Mesodermal cell (in vitro differentiated cells): ENCODE measurements at regions not wholly inside any gene's neighbourhood (a gene's known extent, or its start where the extent isn't known, plus 50 kb on each side); places are given as distances from the start of the nearest gene placed in this dataset.

Experiments used
- H3K27ac ChIP-seq: 2 replicates; pipeline ENCODE4 v1.7.0; 2013; ENCODE audit warnings: mild to moderate bottlenecking, low read depth, low read length, moderate library complexity; ENCODE audit not compliant: severe bottlenecking
- H3K36me3 ChIP-seq: 2 replicates; pipeline ENCODE4 v1.7.1; 2013; ENCODE audit warnings: mild to moderate bottlenecking, low read length, moderate library complexity; ENCODE audit not compliant: control insufficient read depth, insufficient read depth
- H3K4me1 ChIP-seq: one replicate; pipeline ENCODE4 v1.7.1; 2013; ENCODE audit warnings: mild to moderate bottlenecking, low read length; ENCODE audit not compliant: insufficient read depth, control insufficient read depth, poor library complexity, severe bottlenecking
- H3K4me3 ChIP-seq: 2 replicates; pipeline ENCODE4 v1.7.0; 2013; ENCODE audit warnings: low read length, control low read depth, mild to moderate bottlenecking; ENCODE audit not compliant: insufficient read depth, poor library complexity, severe bottlenecking; ENCODE audit errors: extremely low read depth
- H3K9me3 ChIP-seq: 2 replicates; pipeline ENCODE4 v1.7.1; 2013; ENCODE audit warnings: mild to moderate bottlenecking, low read length, moderate library complexity; ENCODE audit not compliant: control insufficient read depth
- WGBS, 2 experiments: methylation state at CpG; one replicate each; pipeline ENCODE4 v1.1.5; 2013; ENCODE audit warnings: missing lambda C conversion rate in 2 of 2; ENCODE audit not compliant: insufficient coverage in 2 of 2; 5-methylcytosine and 5-hydroxymethylcytosine counted together

- 100% methylated on average over 1 of the region's 2 CpGs for WGBS, 2 experiments
- H3K27ac ChIP-seq: no peak overlapping the region
- no peaks in the 10 kb centered on the region for H3K4me1 ChIP-seq
- H3K4me3 ChIP-seq: no peak overlapping the region
- H3K36me3 ChIP-seq: no peaks in the 10 kb centered on the region
- peaks cover 3% of the 10 kb centered on the region for H3K9me3 ChIP-seq
Measured at GRCh38 chr4:147025042-147025441, 79.4 kb upstream of the TTC29 start.

DNA sequence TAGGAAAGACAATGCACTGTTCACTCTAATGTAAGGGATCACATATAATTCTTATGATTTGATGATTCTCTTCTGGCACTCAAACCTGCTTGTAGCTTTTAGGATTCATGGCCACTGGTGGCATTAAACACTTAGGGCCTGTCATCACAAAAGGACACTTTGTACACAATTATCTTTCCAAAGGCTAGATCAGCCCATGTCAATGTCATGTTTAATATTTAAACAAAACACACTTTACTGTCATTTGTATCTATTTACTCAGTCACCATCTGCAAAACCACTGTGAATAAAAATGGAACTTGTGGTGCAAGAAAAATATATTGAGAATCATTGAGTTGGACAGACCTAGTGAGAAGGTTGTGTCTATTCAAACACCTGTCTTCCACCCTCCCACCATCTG is 83.6 kb upstream of the TTC29 start:
- H3K4me1 ChIP-seq: no peaks in the 10 kb centered on the region
- no peaks in the 10 kb centered on the region for H3K9me3 ChIP-seq
- H3K27ac ChIP-seq: no peak overlapping the region
- H3K4me3 ChIP-seq: no peak overlapping the region
- H3K36me3 ChIP-seq: no peaks in the 10 kb centered on the region

GRCh38 chr4:147034372-147034771 is 88.7 kb upstream of the TTC29 start:
- Histone ChIP-seq H3K4me3 (no peak overlapping the region), H3K4me1 (no peaks in the 10 kb centered on the region), H3K9me3 (no peaks in the 10 kb centered on the region), H3K36me3 (no peaks in the 10 kb centered on the region), H3K27ac (no peak overlapping the region)
- WGBS, 2 experiments: no CpG with 5 or more reads among the region's 1 CpG

DNA sequence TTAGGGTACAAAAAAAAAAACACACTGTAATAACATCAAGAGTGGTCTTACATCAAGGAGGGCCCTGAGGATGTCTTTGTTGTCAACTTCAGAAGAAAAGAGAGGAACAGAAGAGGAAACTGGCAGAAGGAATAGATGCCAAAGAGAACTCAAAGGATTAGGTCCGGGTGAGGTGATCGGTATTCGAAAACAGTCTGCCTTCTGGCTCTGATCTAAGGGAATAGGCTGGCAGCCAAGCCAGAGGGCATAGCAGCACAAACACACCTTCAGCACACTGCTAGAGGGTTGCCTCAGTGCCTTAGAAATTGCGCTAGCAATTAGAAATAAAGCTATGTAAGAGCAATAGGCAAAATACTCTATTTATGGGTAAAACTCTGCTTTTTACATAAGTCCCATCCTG is 91.4 kb upstream of the TTC29 start:
- H3K9me3 ChIP-seq: no peaks in the 10 kb centered on the region
- H3K27ac ChIP-seq: no peak overlapping the region
- H3K36me3 ChIP-seq: no peaks in the 10 kb centered on the region
- no peak overlapping the region for H3K4me3 ChIP-seq
- no peaks in the 10 kb centered on the region for H3K4me1 ChIP-seq
- 85 to 95% methylated on average over 3 to 4 of the region's 4 CpGs for WGBS, 2 experiments

DNA sequence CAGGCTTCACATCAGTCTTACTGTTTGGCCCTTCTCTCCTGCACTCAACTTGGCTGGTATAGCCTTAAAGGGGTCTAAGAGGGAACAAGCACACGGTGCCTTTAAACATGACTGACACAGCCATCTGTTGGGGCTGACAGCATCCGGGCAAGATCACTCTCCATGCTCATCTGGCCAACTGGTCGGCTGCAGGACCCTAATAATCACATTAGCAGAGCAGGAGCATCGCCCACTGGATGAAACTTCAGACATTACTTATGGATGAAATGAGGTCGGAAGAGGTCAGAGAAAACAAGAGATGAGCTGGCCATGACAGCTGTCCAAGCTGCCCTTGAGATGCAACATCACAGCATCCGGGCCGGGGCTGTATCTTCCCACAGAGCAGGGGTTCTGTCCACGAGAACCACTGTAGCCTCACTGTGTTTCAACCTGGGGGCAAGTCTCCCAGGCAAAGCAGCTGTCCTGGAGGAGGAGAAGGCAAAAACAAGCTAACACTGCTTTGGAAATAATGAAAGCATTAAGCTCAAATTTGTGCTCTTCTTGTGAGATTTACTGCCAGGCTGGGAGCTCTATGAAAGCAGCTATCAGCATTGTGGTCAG is 94.4 kb upstream of the TTC29 start:
- Histone ChIP-seq H3K36me3 (no peaks in the 10 kb centered on the region), H3K27ac (no peak overlapping the region), H3K9me3 (no peaks in the 10 kb centered on the region), H3K4me1 (no peaks in the 10 kb centered on the region), H3K4me3 (no peak overlapping the region)
- 89 to 94% methylated on average over 7 to 8 of the region's 8 CpGs for WGBS, 2 experiments

DNA sequence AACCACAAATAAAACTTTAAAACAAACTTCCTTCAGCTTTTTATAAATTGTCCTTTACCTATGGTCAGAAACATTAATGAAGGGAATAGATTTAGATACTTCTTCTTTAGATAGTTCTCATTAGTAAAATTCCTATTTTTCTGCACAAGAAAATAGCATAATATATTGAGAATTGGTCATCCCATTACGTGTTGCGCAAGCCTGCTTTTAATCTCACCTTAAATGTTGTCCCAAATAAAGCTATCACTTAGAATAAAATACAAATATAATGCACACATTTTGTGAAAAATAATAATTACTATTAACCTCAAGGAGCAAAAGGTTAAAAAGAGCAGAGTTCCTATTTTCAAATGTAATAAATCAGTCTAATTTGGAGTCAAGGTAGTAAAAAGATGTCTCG is 95.2 kb upstream of the TTC29 start:
- WGBS, 2 experiments: no CpG with 5 or more reads among the region's 3 CpGs
- H3K4me1 ChIP-seq: no peaks in the 10 kb centered on the region
- H3K4me3 ChIP-seq: no peak overlapping the region
- H3K27ac ChIP-seq: no peak overlapping the region
- H3K36me3 ChIP-seq: no peaks in the 10 kb centered on the region
- no peaks in the 10 kb centered on the region for H3K9me3 ChIP-seq

DNA sequence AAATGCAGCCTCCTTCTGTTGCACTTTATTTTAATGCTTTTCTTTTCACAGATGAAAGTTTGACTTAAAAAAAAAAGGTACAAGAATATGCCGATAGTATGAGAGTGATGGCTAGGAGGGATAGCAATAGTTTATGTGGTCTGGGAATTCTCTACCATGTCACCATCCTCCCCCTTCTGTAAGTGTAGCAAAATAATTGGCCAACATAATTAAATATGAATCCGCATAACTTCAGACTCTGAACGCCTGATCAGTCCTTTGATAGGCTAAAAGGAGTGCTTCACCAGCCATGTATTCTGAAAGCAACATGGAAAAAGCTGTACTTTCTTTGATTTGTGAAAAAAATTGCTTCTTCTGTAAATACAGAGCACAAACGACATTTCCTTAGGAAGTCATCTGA is 95.7 kb upstream of the TTC29 start:
- H3K36me3 ChIP-seq: no peaks in the 10 kb centered on the region
- no peaks in the 10 kb centered on the region for H3K9me3 ChIP-seq
- no peak overlapping the region for H3K27ac ChIP-seq
- H3K4me1 ChIP-seq: no peaks in the 10 kb centered on the region
- 70 to 100% methylated on average over 1 to 2 of the region's 4 CpGs for WGBS, 2 experiments
- H3K4me3 ChIP-seq: no peak overlapping the region

GRCh38 chr4:147042046-147042445 is 96.4 kb upstream of the TTC29 start:
- H3K4me1 ChIP-seq: no peaks in the 10 kb centered on the region
- no peak overlapping the region for H3K27ac ChIP-seq
- 80 to 100% methylated on average over 1 of the region's 1 CpG for WGBS, 2 experiments
- no peaks in the 10 kb centered on the region for H3K36me3 ChIP-seq
- no peaks in the 10 kb centered on the region for H3K9me3 ChIP-seq
- H3K4me3 ChIP-seq: no peak overlapping the region

DNA sequence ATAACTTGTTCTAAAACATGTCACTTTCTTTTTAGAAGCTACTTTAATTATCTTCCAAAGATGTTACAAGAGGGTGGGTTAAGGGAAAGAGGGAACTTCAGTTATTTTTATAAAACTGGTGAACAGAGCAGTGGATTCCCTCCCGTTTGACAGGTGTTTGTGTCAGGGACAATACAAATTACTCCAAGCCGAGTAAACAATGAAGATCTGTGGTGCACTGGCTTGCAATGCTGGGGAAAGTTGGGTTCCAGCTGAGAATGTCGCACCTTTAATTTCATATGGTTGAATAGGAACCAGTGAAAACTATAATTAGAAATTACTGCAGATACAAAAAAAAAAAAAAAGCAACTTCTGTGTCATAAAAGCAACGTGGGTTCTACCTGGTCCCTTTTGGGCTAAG is 98.6 kb upstream of the TTC29 start:
- 52 to 72% methylated on average over 2 of the region's 4 CpGs for WGBS, 2 experiments
- H3K4me3 ChIP-seq: no peak overlapping the region

DNA sequence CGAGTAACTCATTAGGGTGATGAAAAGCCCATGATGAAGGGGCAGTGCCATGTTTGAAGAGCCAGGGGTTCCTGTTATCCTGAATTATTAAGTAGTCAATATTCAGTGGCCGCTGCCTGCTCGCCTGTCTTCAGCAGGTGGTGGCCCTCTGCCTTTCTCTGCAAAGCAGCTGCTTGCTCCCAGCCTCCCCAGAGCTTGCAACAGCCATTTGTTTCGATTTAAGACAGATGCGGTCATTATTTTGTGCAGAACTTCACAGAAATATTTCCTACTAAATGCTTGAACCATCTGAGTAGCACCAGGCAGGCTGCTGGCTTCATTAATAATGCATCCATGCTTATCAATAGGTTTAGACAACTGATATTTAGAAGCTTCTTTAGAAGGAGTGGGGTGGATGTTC is 104.3 kb upstream of the TTC29 start:
- no peak overlapping the region for H3K27ac ChIP-seq
- 87 to 95% methylated on average over 5 of the region's 5 CpGs for WGBS, 2 experiments
- no peaks in the 10 kb centered on the region for H3K4me1 ChIP-seq
- H3K36me3 ChIP-seq: no peaks in the 10 kb centered on the region
- H3K4me3 ChIP-seq: no peak overlapping the region
- no peaks in the 10 kb centered on the region for H3K9me3 ChIP-seq

More for the DNA sequence above, 98.6 kb upstream of the TTC29 start:
- no peaks in the 10 kb centered on the region for H3K4me1 ChIP-seq
- H3K27ac ChIP-seq: no peak overlapping the region
- no peaks in the 10 kb centered on the region for H3K9me3 ChIP-seq
- H3K36me3 ChIP-seq: no peaks in the 10 kb centered on the region

- 50 to 81% methylated on average over 1 to 2 of the region's 2 CpGs for WGBS, 2 experiments
- H3K4me1 ChIP-seq: no peaks in the 10 kb centered on the region
- H3K27ac ChIP-seq: no peak overlapping the region
Measured at GRCh38 chr4:147050356-147050765, 104.7 kb upstream of the TTC29 start.

More at GRCh38 chr4:147050356-147050765, 104.7 kb upstream of the TTC29 start:
- H3K9me3 ChIP-seq: no peaks in the 10 kb centered on the region
- H3K4me3 ChIP-seq: no peak overlapping the region
- H3K36me3 ChIP-seq: no peaks in the 10 kb centered on the region
